ENCODE measurements at regions not wholly inside any gene's neighbourhood (a gene's known extent, or its start where the extent isn't known, plus 50 kb on each side); places are given as distances from the start of the nearest gene placed in this dataset.

GRCh38 chr3:59526999-59527398 lies 477.2 kb upstream of the CFAP20DC start:
- ChIA-PET POLR2A (interaction anchor here (0.6 kb wide), 1 partner anchor 14 kb away, joined by 9 read pairs; no protein-coding TSS in a partner anchor), SMC1A (ENCODE audit: uncharacterized antibody, unreplicated experiment) (interaction anchor here (0.6 to 3.3 kb wide), 8 partner anchors 9 to 75 kb away, joined by 3 to 21 read pairs (median 5); no protein-coding TSS in a partner anchor), RAD21 (ENCODE audit: unreplicated experiment) (interaction anchor here (0.7 to 1.1 kb wide), 3 partner anchors 9 to 41 kb away, joined by 3 to 4 read pairs (median 4); no protein-coding TSS in a partner anchor), CTCF (interaction anchor here (1.0 to 1.8 kb wide), 4 partner anchors 10 to 48 kb away, joined by 3 to 10 read pairs (median 5); no protein-coding TSS in a partner anchor)
- H3K9ac ChIP-seq (ENCODE audit: control insufficient read depth, insufficient read depth, low read length) = no peak overlapping the region
- DNase-seq (ENCODE audit: low read depth, low spot score) = no peak
- H2AFZ ChIP-seq (ENCODE audit: control insufficient read depth, low read depth, low read length) = no peak overlapping the region
- no TSS peak for BruUV-seq (replicated peaks)
- H3K9me3 ChIP-seq (replicated peaks; ENCODE audit: control insufficient read depth, insufficient read depth, low read length) = peaks cover 2% of the 10 kb centered on the region; the same call in 2 of the 3 replicates
- no peaks in the 10 kb centered on the region for H3K79me2 ChIP-seq (ENCODE audit: control insufficient read depth, insufficient read depth, low read length)
- no peak overlapping the region for H3K4me2 ChIP-seq (ENCODE audit: control insufficient read depth, insufficient read depth)
- H3K4me1 ChIP-seq (ENCODE audit: control insufficient read depth, insufficient read depth, low read length) = no peaks in the 10 kb centered on the region
- TF ChIP-seq CHD4 (IDR thresholded peaks at IDR 0.05) (no peak), CEBPB (IDR thresholded peaks at IDR 0.05; ENCODE audit: borderline replicate concordance in 1 of 2, low read depth in 2 of 2, low read length in 2 of 2) (no peak), TBL1XR1 (IDR thresholded peaks at IDR 0.05; ENCODE audit: low read depth, low read length) (no peak), MTA2 (IDR thresholded peaks at IDR 0.05; ENCODE audit: low read depth) (no peak), ZBED1 (IDR thresholded peaks at IDR 0.05; ENCODE audit: borderline replicate concordance) (no peak), JUNB (IDR thresholded peaks at IDR 0.05) (peak; percentile 44; the same call in 1 of the 2 replicates), NFXL1 (IDR thresholded peaks at IDR 0.05; ENCODE audit: borderline replicate concordance) (no peak), SRF (IDR thresholded peaks at IDR 0.05; ENCODE audit: low read depth in 2 of 2, low read length in 2 of 2) (no peak), BHLHE40 (IDR thresholded peaks at IDR 0.05; ENCODE audit: borderline replicate concordance in 1 of 2, low read depth in 2 of 2, low read length in 1 of 2) (no peak)
- no peak for FAIRE-seq
- no peak overlapping the region for H3K27ac ChIP-seq (ENCODE audit: control insufficient read depth, insufficient read depth)
- H3K27me3 ChIP-seq (replicated peaks in 1 of 2; ENCODE audit: control insufficient read depth in 2 of 2, insufficient read depth in 2 of 2, low read length in 1 of 2) = no peaks in the 10 kb centered on the region
- no peaks in the 10 kb centered on the region for H3K36me3 ChIP-seq (ENCODE audit: control insufficient read depth in 2 of 2, insufficient read depth in 2 of 2, low read length in 1 of 2)
- H3K4me3 ChIP-seq = no peak overlapping the region
- no peaks in the 10 kb centered on the region for H4K20me1 ChIP-seq (ENCODE audit: control insufficient read depth, insufficient read depth)
- ATAC-seq = peak; percentile 76
- in situ Hi-C loops (cut with MboI) (no loop called here), intact Hi-C loops (cut with micrococcal nuclease; ENCODE audit: unreplicated experiment) (no loop called here)

GRCh38 chr3:59522550-59522949 lies 472.7 kb upstream of the CFAP20DC start:
- intact Hi-C loops (cut with micrococcal nuclease; ENCODE audit: unreplicated experiment) (no loop called here), in situ Hi-C loops (cut with MboI) (no loop called here)
- peaks cover 2% of the 10 kb centered on the region; the same call in 2 of the 3 replicates for H3K9me3 ChIP-seq (replicated peaks; ENCODE audit: control insufficient read depth, insufficient read depth, low read length)
- ChIA-PET RAD21 (ENCODE audit: unreplicated experiment) (no interaction called here), POLR2A (no interaction called here), CTCF (interaction anchor here (1.0 kb wide), 1 partner anchor 11 kb away, joined by 3 read pairs; no protein-coding TSS in a partner anchor), SMC1A (ENCODE audit: uncharacterized antibody, unreplicated experiment) (interaction anchor here (1.1 to 1.5 kb wide), 4 partner anchors 10 to 19 kb away, joined by 3 to 6 read pairs (median 3); no protein-coding TSS in a partner anchor)
- no peak for ATAC-seq
- DNase-seq (ENCODE audit: low read depth, low spot score) = no peak
- H3K79me2 ChIP-seq (ENCODE audit: control insufficient read depth, insufficient read depth, low read length) = no peaks in the 10 kb centered on the region
- H2AFZ ChIP-seq (ENCODE audit: control insufficient read depth, low read depth, low read length) = no peak overlapping the region
- H3K27me3 ChIP-seq (replicated peaks in 1 of 2; ENCODE audit: control insufficient read depth in 2 of 2, insufficient read depth in 2 of 2, low read length in 1 of 2) = no peaks in the 10 kb centered on the region
- H3K27ac ChIP-seq (ENCODE audit: control insufficient read depth, insufficient read depth) = no peak overlapping the region
- H3K36me3 ChIP-seq (ENCODE audit: control insufficient read depth in 2 of 2, insufficient read depth in 2 of 2, low read length in 1 of 2) = no peaks in the 10 kb centered on the region
- no peaks in the 10 kb centered on the region for H3K4me1 ChIP-seq (ENCODE audit: control insufficient read depth, insufficient read depth, low read length)
- BruUV-seq (replicated peaks) = no TSS peak
- H3K4me3 ChIP-seq = no peak overlapping the region
- no peaks in the 10 kb centered on the region for H4K20me1 ChIP-seq (ENCODE audit: control insufficient read depth, insufficient read depth)
- H3K9ac ChIP-seq (ENCODE audit: control insufficient read depth, insufficient read depth, low read length) = no peak overlapping the region
- WGBS (ENCODE audit: insufficient coverage, insufficient replicate concordance, low lambda C conversion rate, missing lambda C conversion rate) = 54% methylated on average over 2 of the region's 2 CpGs
- FAIRE-seq = no peak
- no peak overlapping the region for H3K4me2 ChIP-seq (ENCODE audit: control insufficient read depth, insufficient read depth)
- TF ChIP-seq KDM1A (IDR thresholded peaks at IDR 0.05; ENCODE audit: borderline replicate concordance) (no peak), NFYA (IDR thresholded peaks at IDR 0.05; ENCODE audit: borderline replicate concordance, low read depth, low read length) (no peak), CBFB (IDR thresholded peaks at IDR 0.05; ENCODE audit: low read depth) (no peak), GATAD2B (conservative IDR thresholded peaks at IDR 0.05; ENCODE audit: low read depth) (no peak), PRDM15 (CRISPR knock-in tag; IDR thresholded peaks at IDR 0.05) (no peak), MEF2B (IDR thresholded peaks at IDR 0.05; ENCODE audit: partially characterized antibody, poor library complexity, severe bottlenecking) (no peak), CHD4 (IDR thresholded peaks at IDR 0.05) (no peak), HDGF (IDR thresholded peaks at IDR 0.05) (no peak), ESRRA (IDR thresholded peaks at IDR 0.05; ENCODE audit: low read length) (no peak)
